HFFc6 (cell line): ENCODE measurements at regions not wholly inside any gene's neighbourhood (a gene's known extent, or its start where the extent isn't known, plus 50 kb on each side); places are given as distances from the start of the nearest gene placed in this dataset.

Source experiments
- DNase-seq: peaks from one replicate; pipeline ENCODE4 v3.0.0-alpha.2; 2018
- H3K27ac Mint-ChIP-seq: 2 replicates; pipeline ENCODE4 v1.8.0; 2020; ENCODE audit warnings: mild to moderate bottlenecking, mixed read lengths
- H3K27me3 Mint-ChIP-seq: 2 replicates; pipeline ENCODE4 v1.8.0; 2021; ENCODE audit warnings: mild to moderate bottlenecking, moderate library complexity, mixed read lengths; ENCODE audit not compliant: insufficient read depth
- H3K36me3 Mint-ChIP-seq: 2 replicates; pipeline ENCODE4 v1.8.0; 2021; ENCODE audit warnings: low read depth, mixed read lengths
- H3K4me1 Mint-ChIP-seq: 2 replicates; pipeline ENCODE4 v1.8.0; 2020; ENCODE audit warnings: low read depth, mixed read lengths
- H3K4me3 Mint-ChIP-seq: 2 replicates; pipeline ENCODE4 v1.8.0; 2020; ENCODE audit warnings: mild to moderate bottlenecking, moderate library complexity, mixed read lengths
- H3K9me3 Mint-ChIP-seq: 2 replicates; pipeline ENCODE4 v1.8.0; 2020; ENCODE audit warnings: mild to moderate bottlenecking, mixed read lengths
- CTCF ChIP-seq: fragments of 200-600 bp; sonication (generic); IDR thresholded peaks from 2 replicates; pipeline ENCODE4 v1.5.0; 2021; ENCODE audit warnings: antibody characterized with exemption, mild to moderate bottlenecking

- Mint-ChIP-seq H3K9me3 (no peaks in the 10 kb centered on the region), H3K4me1 (peaks cover 17% of the 10 kb centered on the region), H3K36me3 (no peaks in the 10 kb centered on the region), H3K27ac (no peak overlapping the region), H3K4me3 (no peak overlapping the region), H3K27me3 (peaks cover 24% of the 10 kb centered on the region)
- DNase-seq, result no peak
- no peak for TF ChIP-seq CTCF
These were observed 52.7 kb upstream of the TM9SF2 start for GRCh38 chr13:99448546-99448945.

GRCh38 chr13:99450416-99450815 lies 50.9 kb upstream of the TM9SF2 start:
- H3K4me3 Mint-ChIP-seq, result no peak overlapping the region
- no peak for DNase-seq
- H3K36me3 Mint-ChIP-seq, result peaks cover 5% of the 10 kb centered on the region; the same call in 1 of the 2 replicates
- H3K27me3 Mint-ChIP-seq, result peaks cover 29% of the 10 kb centered on the region
- peaks cover 3% of the 10 kb centered on the region; the same call in 1 of the 2 replicates for H3K9me3 Mint-ChIP-seq
- peaks cover 17% of the 10 kb centered on the region for H3K4me1 Mint-ChIP-seq
- no peak for TF ChIP-seq CTCF
- H3K27ac Mint-ChIP-seq, result no peak overlapping the region
